SK-N-MC (cell line): ENCODE measurements at regions not wholly inside any gene's neighbourhood (a gene's known extent, or its start where the extent isn't known, plus 50 kb on each side); places are given as distances from the start of the nearest gene placed in this dataset.

Source experiments
- EZH2 ChIP-seq: fragments of 200-600 bp; sonication (generic); IDR thresholded peaks from one replicate; pipeline ENCODE4 v1.6.1; 2017; ENCODE audit warnings: antibody characterized with exemption
- FOXP2 ChIP-seq: optimal IDR thresholded peaks from 2 replicates; pipeline ENCODE3; 2011; ENCODE audit warnings: mild to moderate bottlenecking, moderate library complexity; ENCODE audit not compliant: insufficient read depth; ENCODE audit errors: extremely low read length, control extremely low read depth
- POLR2AphosphoS5 ChIP-seq: IDR thresholded peaks from 2 replicates; pipeline ENCODE4 v1.6.1; 2012; ENCODE audit warnings: mild to moderate bottlenecking, low read depth, low read length, borderline replicate concordance

DNA sequence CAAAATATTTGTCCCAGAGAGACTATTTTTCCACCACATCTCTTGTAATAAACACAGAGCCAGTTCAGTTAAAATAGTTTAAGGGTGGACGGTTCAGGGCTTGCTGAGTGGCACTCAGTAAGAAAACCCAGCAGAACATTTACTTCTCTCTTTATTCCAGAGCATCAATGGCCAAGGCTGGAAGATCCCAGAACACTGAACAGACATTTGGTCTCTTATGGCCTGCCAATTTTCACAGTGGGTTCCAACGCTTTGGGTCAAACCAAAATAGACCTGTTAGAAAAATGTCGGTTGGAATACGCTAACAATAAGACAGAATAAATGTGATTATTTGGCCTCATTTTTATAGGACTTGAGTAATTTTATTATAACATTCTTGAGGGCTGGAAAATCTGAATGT is 580.3 kb upstream of the TMEFF2 start:
- TF ChIP-seq EZH2 (no peak), POLR2AphosphoS5 (no peak), FOXP2 (no peak)
